HFFc6 (cell line): ENCODE measurements at regions not wholly inside any gene's neighbourhood (a gene's known extent, or its start where the extent isn't known, plus 50 kb on each side); places are given as distances from the start of the nearest gene placed in this dataset.

Experiments
- DNase-seq: peaks from one replicate; pipeline ENCODE4 v3.0.0-alpha.2; 2018
- H3K27ac Mint-ChIP-seq: 2 replicates; pipeline ENCODE4 v1.8.0; 2020; ENCODE audit warnings: mild to moderate bottlenecking, mixed read lengths
- H3K27me3 Mint-ChIP-seq: 2 replicates; pipeline ENCODE4 v1.8.0; 2021; ENCODE audit warnings: mild to moderate bottlenecking, moderate library complexity, mixed read lengths; ENCODE audit not compliant: insufficient read depth
- H3K36me3 Mint-ChIP-seq: 2 replicates; pipeline ENCODE4 v1.8.0; 2021; ENCODE audit warnings: low read depth, mixed read lengths
- H3K4me1 Mint-ChIP-seq: 2 replicates; pipeline ENCODE4 v1.8.0; 2020; ENCODE audit warnings: low read depth, mixed read lengths
- H3K4me3 Mint-ChIP-seq: 2 replicates; pipeline ENCODE4 v1.8.0; 2020; ENCODE audit warnings: mild to moderate bottlenecking, moderate library complexity, mixed read lengths
- H3K9me3 Mint-ChIP-seq: 2 replicates; pipeline ENCODE4 v1.8.0; 2020; ENCODE audit warnings: mild to moderate bottlenecking, mixed read lengths
- CTCF ChIP-seq: fragments of 200-600 bp; sonication (generic); IDR thresholded peaks from 2 replicates; pipeline ENCODE4 v1.5.0; 2021; ENCODE audit warnings: antibody characterized with exemption, mild to moderate bottlenecking

GRCh38 chr16:35732046-35732810 lies 2272.8 kb downstream of the TP53TG3F start:
- TF ChIP-seq CTCF: no peak
- Mint-ChIP-seq H3K4me3 (no peak overlapping the region), H3K36me3 (no peaks in the 10 kb centered on the region), H3K4me1 (no peaks in the 10 kb centered on the region), H3K9me3 (peaks cover 17% of the 10 kb centered on the region), H3K27ac (no peak overlapping the region), H3K27me3 (no peaks in the 10 kb centered on the region)
- DNase-seq: no peak

- Mint-ChIP-seq H3K4me3 (no peak overlapping the region), H3K27me3 (no peaks in the 10 kb centered on the region), H3K36me3 (no peaks in the 10 kb centered on the region), H3K4me1 (no peaks in the 10 kb centered on the region), H3K9me3 (peaks cover 15% of the 10 kb centered on the region), H3K27ac (no peak overlapping the region)
- no peak for TF ChIP-seq CTCF
- no peak for DNase-seq
Measured at GRCh38 chr16:35733278-35733965, 2274.0 kb downstream of the TP53TG3F start.

- no peak overlapping the region for H3K27ac Mint-ChIP-seq
- no peaks in the 10 kb centered on the region for H3K36me3 Mint-ChIP-seq
- no peak for DNase-seq
- peaks cover 2% of the 10 kb centered on the region; the same call in 1 of the 2 replicates for H3K27me3 Mint-ChIP-seq
- no peaks in the 10 kb centered on the region for H3K4me1 Mint-ChIP-seq
- no peak overlapping the region for H3K4me3 Mint-ChIP-seq
- H3K9me3 Mint-ChIP-seq: peaks cover 12% of the 10 kb centered on the region
- no peak for TF ChIP-seq CTCF
Measured at GRCh38 chr16:35733971-35734702, 2274.7 kb downstream of the TP53TG3F start.

GRCh38 chr16:35734728-35735402 lies 2275.5 kb downstream of the TP53TG3F start:
- Mint-ChIP-seq H3K27ac (no peak overlapping the region), H3K27me3 (peaks cover 2% of the 10 kb centered on the region; the same call in 1 of the 2 replicates), H3K4me3 (no peak overlapping the region), H3K36me3 (no peaks in the 10 kb centered on the region), H3K4me1 (no peaks in the 10 kb centered on the region), H3K9me3 (peaks cover 12% of the 10 kb centered on the region)
- no peak for DNase-seq
- TF ChIP-seq CTCF: no peak

- H3K36me3 Mint-ChIP-seq: no peaks in the 10 kb centered on the region
- H3K4me3 Mint-ChIP-seq: no peak overlapping the region
- peaks cover 19% of the 10 kb centered on the region for H3K9me3 Mint-ChIP-seq
Measured at GRCh38 chr16:35735403-35736251, 2276.2 kb downstream of the TP53TG3F start.

More at GRCh38 chr16:35735403-35736251, 2276.2 kb downstream of the TP53TG3F start:
- H3K4me1 Mint-ChIP-seq: no peaks in the 10 kb centered on the region
- TF ChIP-seq CTCF: no peak
- peaks cover 2% of the 10 kb centered on the region; the same call in 1 of the 2 replicates for H3K27me3 Mint-ChIP-seq
- H3K27ac Mint-ChIP-seq: no peak overlapping the region
- DNase-seq: no peak
